H1 (cell line): ENCODE measurements at regions not wholly inside any gene's neighbourhood (a gene's known extent, or its start where the extent isn't known, plus 50 kb on each side); places are given as distances from the start of the nearest gene placed in this dataset.
A peak's percentile ranks its signal among the peaks of the same experiment; 100 is the strongest.

ENCODE experiments used
- CTCF ChIA-PET: fragments of 300-600 bp; sonication (Branson Sonifier 250); formaldehyde crosslinking; loops from one replicate; lab custom pipeline; 2021; ENCODE audit not compliant: partially characterized antibody; lab: Charles Lee
- POLR2A ChIA-PET: fragments of 300-600 bp; sonication (Branson Sonifier 250); formaldehyde crosslinking; loops from one replicate; lab custom pipeline; 2021; ENCODE audit warnings: inconsistent platforms; ENCODE audit not compliant: partially characterized antibody; lab: Charles Lee
- DNase-seq, 2 experiments: peaks; one replicate each; pipeline versions ENCODE4 v3.0.0 to v3.0.0-alpha.2; 2010 to 2022; ENCODE audit warnings: low spot score in 2 of 2, low read depth in 1 of 2, mixed read lengths in 1 of 2
- FAIRE-seq: peaks from 2 replicates; lab custom pipeline; 2011; peaks lifted over from hg19 to GRCh38; lab: Jason Lieb, UNC
- H2AFZ ChIP-seq: 2 replicates; pipeline ENCODE4 v1.8.1; 2012; ENCODE audit warnings: low read length, inconsistent platforms
- H2AK5ac ChIP-seq: 2 replicates; pipeline ENCODE4 v1.6.1; 2013; ENCODE audit warnings: low read depth, low read length
- H2BK120ac ChIP-seq: replicated peaks from 2 replicates; pipeline ENCODE3; 2013; ENCODE audit warnings: low read depth, low read length, inconsistent platforms
- H2BK12ac ChIP-seq: 2 replicates; pipeline ENCODE4 v1.6.1; 2013; ENCODE audit warnings: low read depth, low read length
- H2BK15ac ChIP-seq: 2 replicates; pipeline ENCODE4 v1.6.1; 2013; ENCODE audit warnings: low read length
- H2BK20ac ChIP-seq: 2 replicates; pipeline ENCODE4 v1.6.1; 2013; ENCODE audit warnings: low read length
- H2BK5ac ChIP-seq: 2 replicates; pipeline ENCODE4 v1.6.1; 2013; ENCODE audit warnings: low read depth, low read length
- H3K14ac ChIP-seq: 2 replicates; pipeline ENCODE4 v1.6.1; 2013; ENCODE audit warnings: inconsistent platforms; ENCODE audit not compliant: insufficient read length
- H3K18ac ChIP-seq: 2 replicates; pipeline ENCODE4 v1.6.1; 2013; ENCODE audit warnings: low read length; ENCODE audit errors: extremely low read depth
- H3K23ac ChIP-seq: 2 replicates; pipeline ENCODE4 v1.6.1; 2013; ENCODE audit warnings: inconsistent platforms; ENCODE audit not compliant: insufficient read length
- H3K23me2 ChIP-seq: 2 replicates; pipeline ENCODE4 v1.6.1; 2013; ENCODE audit warnings: low read depth, low read length
- H3K27ac ChIP-seq: 2 replicates; pipeline ENCODE4 v1.6.1; 2011; ENCODE audit warnings: low read depth, low read length, inconsistent platforms
- H3K27me3 ChIP-seq, 4 experiments: replicated peaks in 1 of 4; 1 replicate in 1 of 4; 2 replicates in 3 of 4; pipeline versions ENCODE4 v1.6.1 to v1.8.1; 2011 to 2013; ENCODE audit warnings: low read length in 3 of 4, mild to moderate bottlenecking in 3 of 4, inconsistent platforms in 2 of 4, mixed read lengths in 2 of 4, moderate library complexity in 1 of 4; ENCODE audit not compliant: control insufficient read depth in 3 of 4, insufficient read depth in 3 of 4; ENCODE audit errors: extremely low read depth in 1 of 4
- H3K36me3 ChIP-seq, 4 experiments: 2 replicates each; pipeline versions ENCODE4 v1.6.1 to v1.8.1; 2011 to 2013; ENCODE audit warnings: mild to moderate bottlenecking in 4 of 4, low read length in 3 of 4, moderate library complexity in 2 of 4, control low read depth in 1 of 4, inconsistent platforms in 1 of 4; ENCODE audit not compliant: insufficient read depth in 4 of 4, control insufficient read depth in 2 of 4
- H3K4ac ChIP-seq: replicated peaks from 2 replicates; pipeline ENCODE3; 2013; ENCODE audit warnings: low read length, low read depth, mixed read lengths, inconsistent platforms; ENCODE audit not compliant: insufficient read length
- H3K4me1 ChIP-seq, 4 experiments: replicated peaks in 1 of 4; 1 replicate in 1 of 4; 2 replicates in 3 of 4; pipeline versions ENCODE4 v1.6.1 to v1.8.1; 2011 to 2013; ENCODE audit warnings: low read length in 3 of 4, inconsistent platforms in 2 of 4, mixed read lengths in 1 of 4; ENCODE audit not compliant: insufficient read depth in 4 of 4, control insufficient read depth in 3 of 4
- H3K4me2 ChIP-seq, 2 experiments: 2 replicates each; pipeline versions ENCODE4 v1.6.1 to v1.8.1; 2011 to 2013; ENCODE audit warnings: low read depth in 2 of 2, low read length in 2 of 2, control low read depth in 1 of 2, inconsistent platforms in 1 of 2, mild to moderate bottlenecking in 1 of 2; ENCODE audit not compliant: insufficient read depth in 1 of 2
- H3K4me3 ChIP-seq, 4 experiments: fragments of 200-600, 300-600 bp in 1 of 4; sonication (generic), shearing (Covaris generic), sonication (Bioruptor Twin) in 1 of 4; 2 replicates each; pipeline versions ENCODE4 v1.5.1 to v1.8.1; 2011 to 2016; ENCODE audit warnings: low read length in 4 of 4, low read depth in 3 of 4, control low read depth in 2 of 4, inconsistent platforms in 2 of 4, mild to moderate bottlenecking in 2 of 4, mixed read lengths in 1 of 4, moderate library complexity in 1 of 4; ENCODE audit not compliant: insufficient read depth in 2 of 4; ENCODE audit errors: extremely low read depth in 1 of 4
- H3K56ac ChIP-seq: replicated peaks from 2 replicates; pipeline ENCODE3; 2013; ENCODE audit warnings: low read depth, mild to moderate bottlenecking, mixed read lengths, low read length, inconsistent platforms; ENCODE audit not compliant: insufficient read length
- H3K79me1 ChIP-seq: 2 replicates; pipeline ENCODE4 v1.6.1; 2013; ENCODE audit warnings: low read depth, low read length, control low read depth
- H3K79me2 ChIP-seq, 2 experiments: 2 replicates each; pipeline versions ENCODE4 v1.6.1 to v1.8.1; 2012 to 2013; ENCODE audit warnings: low read length in 2 of 2, mild to moderate bottlenecking in 2 of 2, inconsistent platforms in 1 of 2; ENCODE audit not compliant: insufficient read depth in 2 of 2, control insufficient read depth in 1 of 2
- H3K9ac ChIP-seq, 4 experiments: replicated peaks in 1 of 4; 1 replicate in 1 of 4; 2 replicates in 3 of 4; pipeline versions ENCODE4 v1.6.1 to v1.8.1; 2011 to 2013; ENCODE audit warnings: low read depth in 3 of 4, low read length in 3 of 4, control low read depth in 2 of 4, mild to moderate bottlenecking in 2 of 4, moderate library complexity in 2 of 4, inconsistent platforms in 1 of 4; ENCODE audit errors: extremely low read depth in 1 of 4
- H3K9me3 ChIP-seq, 2 experiments: 2 replicates each; pipeline versions ENCODE4 v1.6.1 to v1.8.1; 2012 to 2013; ENCODE audit warnings: mild to moderate bottlenecking in 2 of 2, moderate library complexity in 2 of 2, control low read depth in 1 of 2, inconsistent platforms in 1 of 2, low read depth in 1 of 2, low read length in 1 of 2, mixed read lengths in 1 of 2; ENCODE audit not compliant: insufficient read depth in 2 of 2
- H4K20me1 ChIP-seq, 2 experiments: replicated peaks in 1 of 2; 2 replicates each; pipeline versions ENCODE3 to v1.8.1; 2011 to 2013; ENCODE audit warnings: inconsistent platforms in 2 of 2, low read length in 2 of 2, mild to moderate bottlenecking in 1 of 2; ENCODE audit not compliant: insufficient read depth in 2 of 2, control insufficient read depth in 1 of 2
- H4K5ac ChIP-seq: 2 replicates; pipeline ENCODE4 v1.6.1; 2013; ENCODE audit warnings: low read length, low read depth, mixed read lengths, inconsistent platforms; ENCODE audit not compliant: insufficient read length
- H4K8ac ChIP-seq: 2 replicates; pipeline ENCODE4 v1.8.0; 2013; ENCODE audit warnings: mild to moderate bottlenecking, moderate library complexity, low read length, inconsistent platforms; ENCODE audit not compliant: insufficient read depth; ENCODE audit errors: extremely low read depth
- H4K91ac ChIP-seq: replicated peaks from 2 replicates; pipeline ENCODE3; 2013; ENCODE audit warnings: low read length, mixed read lengths, inconsistent platforms; ENCODE audit not compliant: insufficient read length
- CBX8 ChIP-seq: fragments of 300-800, 300-1000 bp; sonication (generic); IDR thresholded peaks from 2 replicates; pipeline ENCODE4 v1.7.1; 2016; ENCODE audit warnings: low read depth, low read length, borderline replicate concordance
- CREB1 ChIP-seq: IDR thresholded peaks from 2 replicates; pipeline ENCODE4 v1.6.1; 2012; ENCODE audit warnings: inconsistent platforms
- CTBP2 ChIP-seq: IDR thresholded peaks from 2 replicates; pipeline ENCODE4 v1.7.0; 2011; ENCODE audit warnings: borderline replicate concordance, mild to moderate bottlenecking, moderate library complexity, mixed read lengths, low read length; ENCODE audit not compliant: insufficient read depth, insufficient read length
- EGR1 ChIP-seq: IDR thresholded peaks from 2 replicates; pipeline ENCODE4 v1.6.1; 2011; ENCODE audit warnings: low read depth, low read length, borderline replicate concordance
- MAFK ChIP-seq: IDR thresholded peaks from 2 replicates; pipeline ENCODE4 v1.6.1; 2012; ENCODE audit warnings: low read depth, mild to moderate bottlenecking, improper control_type of control experiment, low read length
- NRF1 ChIP-seq: IDR thresholded peaks from 2 replicates; pipeline ENCODE4 v1.6.1; 2011; ENCODE audit warnings: mild to moderate bottlenecking, low read depth, low read length, improper control_type of control experiment
- SAP30 ChIP-seq: fragments of 300-600 bp; sonication (generic); IDR thresholded peaks from 2 replicates; pipeline ENCODE4 v1.7.1; 2012; ENCODE audit warnings: low read length, moderate library complexity, mild to moderate bottlenecking, inconsistent platforms; ENCODE audit not compliant: insufficient read depth, insufficient replicate concordance
- TEAD4 ChIP-seq: IDR thresholded peaks from 2 replicates; pipeline ENCODE4 v1.6.1; 2012; ENCODE audit warnings: low read depth, low read length, inconsistent platforms, mixed read lengths
- YY1 ChIP-seq: IDR thresholded peaks from 2 replicates; pipeline ENCODE4 v1.6.1; 2011; ENCODE audit warnings: low read depth, mild to moderate bottlenecking, low read length
- WGBS, 2 experiments: shearing (Covaris generic) in 1 of 2; methylation state at CpG; one replicate each; pipeline versions ENCODE4 v1.1.6 to v1.1.7; 2013 to 2015; ENCODE audit warnings: low lambda C conversion rate in 2 of 2, mixed read lengths in 2 of 2, inconsistent platforms in 1 of 2, low coverage in 1 of 2, missing lambda C conversion rate in 1 of 2; ENCODE audit not compliant: insufficient replicate concordance in 2 of 2, insufficient coverage in 1 of 2, insufficient read length in 1 of 2; ENCODE audit errors: extremely low coverage in 1 of 2, missing lambda C conversion rate in 1 of 2; 5-methylcytosine and 5-hydroxymethylcytosine counted together
- TF ChIP-seq, protein P1 (sequence below): IDR thresholded peaks from 2 replicates; pipeline ENCODE4 v1.6.1; 2012; ENCODE audit warnings: inconsistent platforms
- TF ChIP-seq, protein P2 (sequence below): IDR thresholded peaks from 2 replicates; pipeline ENCODE4 v1.6.1; 2012; ENCODE audit warnings: inconsistent platforms

DNA sequence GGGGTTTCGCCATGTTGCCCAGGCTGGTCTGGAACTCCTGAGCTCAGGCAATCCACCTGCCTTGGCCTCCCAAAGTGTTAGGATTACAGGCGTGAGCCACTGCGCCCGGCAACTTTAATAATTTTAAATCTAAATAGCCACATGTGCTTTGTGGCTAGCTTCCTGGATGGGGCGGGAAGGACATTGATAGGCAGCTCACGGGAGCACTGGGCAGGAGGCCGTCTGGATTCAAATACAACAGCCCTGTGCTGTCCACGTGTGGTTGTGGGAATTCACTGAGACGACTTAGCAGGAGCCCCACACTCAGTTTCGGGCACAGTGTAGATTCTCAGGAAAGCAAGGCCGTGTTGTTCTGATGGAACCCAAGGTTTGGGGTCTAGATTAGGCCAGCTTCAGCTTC, 177.1 kb downstream of the ETS2 start:
- Histone ChIP-seq H2BK120ac (peak overlapping the region; percentile 86), H2AFZ (no peak overlapping the region), H3K4ac (no peak overlapping the region), H2BK15ac (no peak overlapping the region), H3K23me2 (no peaks in the 10 kb centered on the region), H2BK5ac (peak overlapping the region; percentile 76), H4K8ac (no peak overlapping the region), H3K14ac (no peak overlapping the region), H3K4me3 (no peak overlapping the region), H2BK20ac (peak overlapping the region; percentile 87), H2BK12ac (peak overlapping the region; percentile 95), H3K79me2 (no peaks in the 10 kb centered on the region), H4K5ac (no peak overlapping the region), H4K20me1 (no peaks in the 10 kb centered on the region), H3K18ac (peak overlapping the region; percentile 84; the same call in 1 of the 2 replicates), H3K79me1 (no peaks in the 10 kb centered on the region), H3K23ac (no peak overlapping the region), H3K56ac (no peak overlapping the region), H3K9me3 (no peaks in the 10 kb centered on the region), H4K91ac (peak overlapping the region; percentile 45), H3K4me1 (peaks cover 11 to 34% (median 30%) of the 10 kb centered on the region in 4 experiments), H3K4me2 (0 out of 4 replicates have a peak overlapping the region, but pooled peaks of 1 of the 2 experiments have one; percentile 45), H3K27ac (no peak overlapping the region; the same call in 1 of the 2 replicates), H3K27me3 (no peaks in the 10 kb centered on the region), H3K36me3 (no peaks in the 10 kb centered on the region), H3K9ac (no peak overlapping the region), H2AK5ac (peak overlapping the region; percentile 97)
- TF ChIP-seq TEAD4 (no peak), CBX8 (no peak), MAFK (no peak), SAP30 (no peak), CTBP2 (no peak), CREB1 (no peak), NRF1 (no peak), EGR1 (no peak), YY1 (no peak)
- TF ChIP-seq, protein P1, sequence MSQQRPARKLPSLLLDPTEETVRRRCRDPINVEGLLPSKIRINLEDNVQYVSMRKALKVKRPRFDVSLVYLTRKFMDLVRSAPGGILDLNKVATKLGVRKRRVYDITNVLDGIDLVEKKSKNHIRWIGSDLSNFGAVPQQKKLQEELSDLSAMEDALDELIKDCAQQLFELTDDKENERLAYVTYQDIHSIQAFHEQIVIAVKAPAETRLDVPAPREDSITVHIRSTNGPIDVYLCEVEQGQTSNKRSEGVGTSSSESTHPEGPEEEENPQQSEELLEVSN: peak; percentile 78; the same call in 1 of the 2 replicates
- TF ChIP-seq, protein P2, sequence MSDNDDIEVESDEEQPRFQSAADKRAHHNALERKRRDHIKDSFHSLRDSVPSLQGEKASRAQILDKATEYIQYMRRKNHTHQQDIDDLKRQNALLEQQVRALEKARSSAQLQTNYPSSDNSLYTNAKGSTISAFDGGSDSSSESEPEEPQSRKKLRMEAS: 0 out of 2 replicates have a peak, but pooled peaks have one; percentile 20
- DNase-seq (no peak), FAIRE-seq (no peak)
- POLR2A ChIA-PET: interaction anchor here (0.6 kb wide), 1 partner anchor 173 kb away, joined by 3 read pairs; no protein-coding TSS in a partner anchor
- WGBS, 2 experiments: 87% methylated on average over 11 of the region's 11 CpGs; no CpG with 5 or more reads in 1 of the 2 experiments
- CTCF ChIA-PET: interaction anchor here (0.6 to 1.5 kb wide), 3 partner anchors 10 to 211 kb away, joined by 3 read pairs; no protein-coding TSS in a partner anchor
